Sigmoid colon (tissue), 6 donors: ENCODE measurements at regions not wholly inside any gene's neighbourhood (a gene's known extent, or its start where the extent isn't known, plus 50 kb on each side); places are given as distances from the start of the nearest gene placed in this dataset.

Experiments used
- DNase-seq: peaks from one replicate; pipeline ENCODE4 v3.0.0-alpha.2; 2019
- H3K27ac ChIP-seq, 4 donors: fragments of 200-600 bp; sonication (generic); one replicate each; pipeline ENCODE4 v1.5.1; 2016 to 2019; ENCODE audit warnings: mild to moderate bottlenecking in 1 of 4
- H3K27me3 ChIP-seq, 3 donors: fragments of 200-600 bp; sonication (generic); one replicate each; pipeline ENCODE4 v1.5.1; 2019; ENCODE audit warnings: mild to moderate bottlenecking in 1 of 3
- H3K36me3 ChIP-seq, 4 donors: fragments of 200-600 bp; sonication (generic); one replicate each; pipeline ENCODE4 v1.5.1; 2016 to 2019
- H3K4me1 ChIP-seq, 4 donors: fragments of 200-600 bp; sonication (generic); one replicate each; pipeline ENCODE4 v1.5.1; 2017 to 2019
- H3K4me3 ChIP-seq, 4 donors: fragments of 200-600 bp; sonication (generic); one replicate each; pipeline ENCODE4 v1.5.1; 2017 to 2019; ENCODE audit warnings: mild to moderate bottlenecking in 2 of 4, moderate library complexity in 1 of 4
- H3K9me3 ChIP-seq, 4 donors: fragments of 200-600 bp in 3 of 4; sonication (generic) in 3 of 4; one replicate each; pipeline versions ENCODE4 v1.5.1 to v1.6.1; 2013 to 2019
- EP300 ChIP-seq, 4 donors: sonication (generic); formaldehyde crosslinking; IDR thresholded peaks; one replicate each; pipeline ENCODE4 v1.6.1; 2017; ENCODE audit warnings: antibody characterized with exemption in 4 of 4
- POLR2A ChIP-seq, 2 donors: fragments of 450-650 bp; IDR thresholded peaks; one replicate each; pipeline ENCODE4 v1.6.1; 2016; ENCODE audit warnings: antibody characterized with exemption in 2 of 2, mild to moderate bottlenecking in 2 of 2, moderate library complexity in 2 of 2
- POLR2AphosphoS5 ChIP-seq, 4 donors: sonication (generic); formaldehyde crosslinking; IDR thresholded peaks; one replicate each; pipeline ENCODE4 v1.6.1; 2017; ENCODE audit warnings: antibody characterized with exemption in 4 of 4
- WGBS, 2 donors: extraction: QIAGEN DNeasy Blood & Tissue Kit; methylation state at CpG; one replicate each; pipeline ENCODE4 v1.1.7; 2013; 5-methylcytosine and 5-hydroxymethylcytosine counted together
- intact Hi-C: fragments of 100-400 bp; cut with DNase I; formaldehyde crosslinking; loops from one replicate; pipeline ENCODE4 v1.15.1; 2023
- TF ChIP-seq, protein P1 (sequence below), 4 experiments: fragments of 450-650 bp in 3 of 4; fragments of 200-600 bp in 1 of 4; IDR thresholded peaks; one replicate each; pipeline ENCODE4 v1.5.1; 2016 to 2019; ENCODE audit warnings: antibody characterized with exemption in 4 of 4, mild to moderate bottlenecking in 3 of 4, moderate library complexity in 2 of 4
- donor health status: healthy with polysubstance abuse.
- donor health status: healthy.

GRCh38 chr1:219039017-219039681, 134.5 kb upstream of the LYPLAL1 start:
- Histone ChIP-seq H3K27me3 (no peaks in the 10 kb centered on the region), H3K4me1 (peaks cover 0 to 5% (median 0%) of the 10 kb centered on the region in 4 donors), H3K36me3 (no peaks in the 10 kb centered on the region), H3K27ac (no peak overlapping the region), H3K4me3 (no peak overlapping the region), H3K9me3 (no peaks in the 10 kb centered on the region)
- TF ChIP-seq, protein P1, sequence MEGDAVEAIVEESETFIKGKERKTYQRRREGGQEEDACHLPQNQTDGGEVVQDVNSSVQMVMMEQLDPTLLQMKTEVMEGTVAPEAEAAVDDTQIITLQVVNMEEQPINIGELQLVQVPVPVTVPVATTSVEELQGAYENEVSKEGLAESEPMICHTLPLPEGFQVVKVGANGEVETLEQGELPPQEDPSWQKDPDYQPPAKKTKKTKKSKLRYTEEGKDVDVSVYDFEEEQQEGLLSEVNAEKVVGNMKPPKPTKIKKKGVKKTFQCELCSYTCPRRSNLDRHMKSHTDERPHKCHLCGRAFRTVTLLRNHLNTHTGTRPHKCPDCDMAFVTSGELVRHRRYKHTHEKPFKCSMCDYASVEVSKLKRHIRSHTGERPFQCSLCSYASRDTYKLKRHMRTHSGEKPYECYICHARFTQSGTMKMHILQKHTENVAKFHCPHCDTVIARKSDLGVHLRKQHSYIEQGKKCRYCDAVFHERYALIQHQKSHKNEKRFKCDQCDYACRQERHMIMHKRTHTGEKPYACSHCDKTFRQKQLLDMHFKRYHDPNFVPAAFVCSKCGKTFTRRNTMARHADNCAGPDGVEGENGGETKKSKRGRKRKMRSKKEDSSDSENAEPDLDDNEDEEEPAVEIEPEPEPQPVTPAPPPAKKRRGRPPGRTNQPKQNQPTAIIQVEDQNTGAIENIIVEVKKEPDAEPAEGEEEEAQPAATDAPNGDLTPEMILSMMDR (IDR thresholded peaks at IDR 0.05): no peak
- TF ChIP-seq EP300 (IDR thresholded peaks at IDR 0.05): no peak
- no peak for TF ChIP-seq POLR2AphosphoS5 (IDR thresholded peaks at IDR 0.05)
- TF ChIP-seq POLR2A (IDR thresholded peaks at IDR 0.05): no peak
- DNase-seq: no peak
- intact Hi-C loops: no loop called here
- 75 to 78% methylated on average over 8 of the region's 8 CpGs for WGBS, 2 donors

DNA sequence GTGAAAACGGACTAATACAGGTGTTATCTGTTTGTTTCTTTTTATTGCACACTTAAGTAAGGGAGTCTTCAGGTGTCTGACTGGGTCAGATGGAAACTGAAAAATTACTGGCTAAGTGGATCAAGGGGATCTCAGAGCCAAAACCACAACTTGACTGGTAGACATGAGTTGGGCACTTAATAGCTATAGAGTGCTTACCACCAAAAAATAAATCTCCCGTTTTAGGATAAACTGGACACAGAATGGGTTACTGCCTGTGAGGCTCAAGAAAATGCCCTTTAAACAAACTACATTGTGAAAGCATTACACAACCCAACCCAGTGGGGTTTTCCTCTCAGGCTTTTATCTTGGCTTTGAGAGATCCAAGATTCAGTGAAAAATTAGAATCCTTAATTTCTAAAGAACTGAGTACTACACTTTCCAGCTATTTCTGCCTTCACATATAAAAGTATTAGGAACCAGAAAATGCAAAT, 134.0 kb upstream of the LYPLAL1 start:
- intact Hi-C loops: no loop called here
- no peak for DNase-seq
- no peak overlapping the region for H3K4me3 ChIP-seq
- no peak overlapping the region for H3K27ac ChIP-seq
- H3K36me3 ChIP-seq: no peaks in the 10 kb centered on the region
- WGBS, 2 donors: 48 to 78% methylated on average over 2 of the region's 2 CpGs
- H3K27me3 ChIP-seq: no peaks in the 10 kb centered on the region
- TF ChIP-seq, protein P1 (IDR thresholded peaks at IDR 0.05): no peak
- TF ChIP-seq POLR2AphosphoS5 (IDR thresholded peaks at IDR 0.05) (no peak), EP300 (IDR thresholded peaks at IDR 0.05) (no peak), POLR2A (IDR thresholded peaks at IDR 0.05) (no peak)
- H3K4me1 ChIP-seq: peaks cover 0 to 5% (median 0%) of the 10 kb centered on the region in 4 donors
- no peaks in the 10 kb centered on the region for H3K9me3 ChIP-seq

DNA sequence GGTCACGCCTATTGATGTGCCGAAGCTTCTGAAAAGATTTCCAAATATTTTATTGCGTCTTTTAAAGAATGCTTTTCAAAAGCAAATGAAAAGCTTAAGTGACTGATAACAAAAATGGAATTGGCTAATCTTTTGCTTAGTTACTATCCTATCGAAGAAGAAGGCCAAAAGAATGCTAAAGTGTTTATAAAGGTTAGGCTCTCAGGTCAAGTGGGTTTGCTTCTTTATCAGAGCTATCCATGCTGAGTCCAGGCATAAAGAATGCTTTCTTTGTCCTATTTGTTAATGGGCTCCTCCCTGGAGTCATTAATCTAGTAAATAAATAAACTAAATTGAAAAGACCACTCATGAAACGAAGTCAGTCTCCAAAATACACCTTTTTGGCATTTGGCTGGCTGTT, 133.4 kb upstream of the LYPLAL1 start:
- Histone ChIP-seq H3K27ac (no peak overlapping the region), H3K4me1 (peaks cover 0 to 5% (median 0%) of the 10 kb centered on the region in 4 donors), H3K27me3 (no peaks in the 10 kb centered on the region), H3K9me3 (no peaks in the 10 kb centered on the region), H3K36me3 (no peaks in the 10 kb centered on the region), H3K4me3 (no peak overlapping the region)
- DNase-seq: no peak
- 69 to 78% methylated on average over 5 of the region's 5 CpGs for WGBS, 2 donors
- no peak for TF ChIP-seq POLR2A (IDR thresholded peaks at IDR 0.05)
- intact Hi-C loops: no loop called here

DNA sequence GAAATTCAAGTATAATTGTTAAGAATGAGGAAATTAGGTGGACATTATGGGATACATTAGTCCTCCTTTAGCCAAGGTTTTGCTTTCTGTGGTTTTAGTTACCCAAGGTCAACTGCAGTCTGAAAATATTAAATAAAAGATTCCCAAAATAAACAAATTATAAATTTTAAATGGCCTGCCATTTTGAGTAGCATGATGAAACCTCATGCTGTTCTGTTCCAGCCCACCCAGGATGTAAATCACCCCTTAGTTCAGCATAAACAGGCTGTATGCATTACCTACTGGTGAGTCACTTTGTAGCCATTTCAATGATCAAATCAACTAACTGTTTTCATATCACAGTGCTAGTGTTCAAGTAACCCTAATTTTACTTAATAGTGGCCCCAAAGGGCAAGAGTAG, 132.5 kb upstream of the LYPLAL1 start:
- DNase-seq: no peak

DNA sequence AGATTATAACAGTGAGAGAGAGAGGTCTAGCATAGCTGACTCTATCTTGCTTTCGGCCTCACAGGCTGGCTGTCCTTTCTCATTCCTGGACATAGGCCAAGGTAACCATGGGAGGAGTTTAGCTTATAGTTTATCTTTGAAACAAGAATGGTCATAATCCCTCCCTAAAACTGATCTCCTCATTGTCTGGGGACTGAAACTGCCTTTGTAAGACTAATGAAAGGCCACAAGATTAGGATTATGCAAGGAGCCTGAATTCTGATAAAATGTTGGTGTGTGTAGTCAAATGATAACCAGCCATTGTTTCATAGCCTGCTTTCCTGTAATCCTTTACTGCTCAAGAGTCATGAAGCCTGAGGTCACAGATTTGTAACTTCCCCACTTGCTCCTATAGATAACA, 131.9 kb upstream of the LYPLAL1 start:
- no peak overlapping the region for H3K27ac ChIP-seq
- no peak for DNase-seq
- WGBS, 2 donors: 0 to 29% methylated on average over 1 of the region's 1 CpG
- no peaks in the 10 kb centered on the region for H3K36me3 ChIP-seq
- no peaks in the 10 kb centered on the region for H3K9me3 ChIP-seq
- intact Hi-C loops: no loop called here
- no peaks in the 10 kb centered on the region for H3K27me3 ChIP-seq
- no peak overlapping the region for H3K4me3 ChIP-seq
- no peak for TF ChIP-seq POLR2A (IDR thresholded peaks at IDR 0.05)
- no peak for TF ChIP-seq EP300 (IDR thresholded peaks at IDR 0.05)
- TF ChIP-seq, protein P1 (IDR thresholded peaks at IDR 0.05): no peak
- TF ChIP-seq POLR2AphosphoS5 (IDR thresholded peaks at IDR 0.05): no peak
- peaks cover 0 to 5% (median 0%) of the 10 kb centered on the region in 4 donors for H3K4me1 ChIP-seq

More for the DNA sequence above, 132.5 kb upstream of the LYPLAL1 start:
- Histone ChIP-seq H3K36me3 (no peaks in the 10 kb centered on the region), H3K27me3 (no peaks in the 10 kb centered on the region), H3K9me3 (no peaks in the 10 kb centered on the region), H3K4me3 (no peak overlapping the region), H3K27ac (no peak overlapping the region), H3K4me1 (peaks cover 0 to 5% (median 0%) of the 10 kb centered on the region in 4 donors)
- TF ChIP-seq POLR2AphosphoS5 (IDR thresholded peaks at IDR 0.05): no peak
- TF ChIP-seq EP300 (IDR thresholded peaks at IDR 0.05): no peak
- TF ChIP-seq POLR2A (IDR thresholded peaks at IDR 0.05): no peak
- TF ChIP-seq, protein P1 (IDR thresholded peaks at IDR 0.05): no peak
- intact Hi-C loops: no loop called here
